GM23338 (cell line): ENCODE measurements at regions not wholly inside any gene's neighbourhood (a gene's known extent, or its start where the extent isn't known, plus 50 kb on each side); places are given as distances from the start of the nearest gene placed in this dataset.

ENCODE experiments used
- ATAC-seq: fragments of 200-7000 bp; cut with Tn5 transposase; 3 replicates; pipeline ENCODE4 v1.9.1; 2020
- DNase-seq: peaks from one replicate; pipeline ENCODE4 v3.0.0-alpha.2; 2015; ENCODE audit warnings: low spot score
- H2AFZ ChIP-seq: fragments of 200-600 bp; sonication (generic); 2 replicates; pipeline ENCODE4 v1.8.0; 2016; ENCODE audit warnings: antibody characterized with exemption, mild to moderate bottlenecking, moderate library complexity
- H3F3A ChIP-seq: fragments of 200-600 bp; sonication (generic); replicated peaks from 2 replicates; pipeline ENCODE4 v1.8.0; 2017; ENCODE audit warnings: antibody characterized with exemption, mixed run types, low read depth
- H3K27ac ChIP-seq: fragments of 200-600 bp; sonication (generic); 2 replicates; pipeline ENCODE4 v1.6.1; 2016; ENCODE audit warnings: low read depth
- H3K27me3 ChIP-seq: fragments of 200-600 bp; sonication (generic); 2 replicates; pipeline ENCODE4 v1.8.0; 2016; ENCODE audit warnings: mild to moderate bottlenecking, mixed run types, moderate library complexity; ENCODE audit not compliant: insufficient read depth
- H3K36me3 ChIP-seq: fragments of 200-600 bp; sonication (generic); 2 replicates; pipeline ENCODE4 v1.8.0; 2016; ENCODE audit warnings: mild to moderate bottlenecking; ENCODE audit not compliant: insufficient read depth
- H3K4me1 ChIP-seq: fragments of 200-600 bp; sonication (generic); 2 replicates; pipeline ENCODE4 v1.8.0; 2016; ENCODE audit warnings: mild to moderate bottlenecking, moderate library complexity; ENCODE audit not compliant: insufficient read depth
- H3K4me2 ChIP-seq: fragments of 200-600 bp; sonication (generic); 2 replicates; pipeline ENCODE4 v1.7.1; 2017; ENCODE audit warnings: mixed run types
- H3K4me3 ChIP-seq: fragments of 200-600 bp; sonication (generic); 2 replicates; pipeline ENCODE4 v1.6.1; 2016; ENCODE audit warnings: mixed run types
- H3K79me2 ChIP-seq: fragments of 200-600 bp; sonication (generic); replicated peaks from 2 replicates; pipeline ENCODE4 v1.8.0; 2017; ENCODE audit warnings: mild to moderate bottlenecking; ENCODE audit not compliant: insufficient read depth
- H3K9me2 ChIP-seq: fragments of 200-600 bp; sonication (generic); 2 replicates; pipeline ENCODE4 v1.8.0; 2017; ENCODE audit not compliant: insufficient read depth
- H4K20me1 ChIP-seq: fragments of 200-600 bp; sonication (generic); replicated peaks from 2 replicates; pipeline ENCODE4 v1.8.0; 2017; ENCODE audit warnings: mild to moderate bottlenecking; ENCODE audit not compliant: insufficient read depth
- H3K27ac Mint-ChIP-seq: 2 replicates; pipeline ENCODE4 v1.8.0; 2020; ENCODE audit warnings: inconsistent platforms, mild to moderate bottlenecking, moderate library complexity, mixed read lengths
- H3K27me3 Mint-ChIP-seq: 3 replicates; pipeline ENCODE4 v1.8.0; 2022; ENCODE audit warnings: low read depth, mild to moderate bottlenecking, moderate library complexity, mixed read lengths, inconsistent platforms; ENCODE audit not compliant: insufficient read depth, poor library complexity
- H3K36me3 Mint-ChIP-seq: 3 replicates; pipeline ENCODE4 v1.8.0; 2021; ENCODE audit warnings: low read depth, mild to moderate bottlenecking, inconsistent platforms, moderate library complexity, mixed read lengths
- H3K4me1 Mint-ChIP-seq: 3 replicates; pipeline ENCODE4 v1.8.0; 2020; ENCODE audit warnings: mild to moderate bottlenecking, inconsistent platforms, mixed read lengths
- H3K4me3 Mint-ChIP-seq: 3 replicates; pipeline ENCODE4 v1.8.0; 2021; ENCODE audit warnings: moderate library complexity, mild to moderate bottlenecking, inconsistent platforms, mixed read lengths
- H3K9me3 Mint-ChIP-seq: 3 replicates; pipeline ENCODE4 v1.8.0; 2020; ENCODE audit warnings: moderate library complexity, mild to moderate bottlenecking, inconsistent platforms, mixed read lengths
- CREB1 ChIP-seq: fragments of 250-450 bp; sonication (Bioruptor Pico); IDR thresholded peaks from 2 replicates; pipeline ENCODE4 v1.5.0; 2020; ENCODE audit warnings: low read depth, mild to moderate bottlenecking, moderate library complexity
- EZH2 ChIP-seq: fragments of 200-600 bp; sonication (generic); IDR thresholded peaks from one replicate; pipeline ENCODE4 v1.8.0; 2017; ENCODE audit warnings: antibody characterized with exemption, mild to moderate bottlenecking, low read depth; ENCODE audit not compliant: unreplicated experiment
- EZH2phosphoT487 ChIP-seq: fragments of 200-600 bp; sonication (generic); IDR thresholded peaks from one replicate; pipeline ENCODE4 v1.8.1; 2018; ENCODE audit warnings: antibody characterized with exemption; ENCODE audit not compliant: unreplicated experiment
- JUNB ChIP-seq: IDR thresholded peaks from one replicate; pipeline ENCODE4 v1.6.1; 2016; ENCODE audit warnings: antibody characterized with exemption; ENCODE audit not compliant: unreplicated experiment
- POLR2AphosphoS5 ChIP-seq: IDR thresholded peaks from 2 replicates; pipeline ENCODE4 v1.6.1; 2016; ENCODE audit warnings: antibody characterized with exemption, low read depth
- STAT1 ChIP-seq: IDR thresholded peaks from one replicate; pipeline ENCODE4 v1.6.1; 2016; ENCODE audit warnings: antibody characterized with exemption; ENCODE audit not compliant: unreplicated experiment
- ZNF114 ChIP-seq: fragments of 250-450 bp; sonication (Bioruptor Pico); IDR thresholded peaks from 2 replicates; pipeline ENCODE4 v1.5.0; 2020; ENCODE audit warnings: mild to moderate bottlenecking, moderate library complexity
- ZNF331 ChIP-seq: fragments of 250-450 bp; sonication (Bioruptor Pico); IDR thresholded peaks from 2 replicates; pipeline ENCODE4 v1.5.0; 2020; ENCODE audit warnings: low read depth, mild to moderate bottlenecking, moderate library complexity
- TF ChIP-seq, protein P1 (sequence below): fragments of 250-450 bp; sonication (Bioruptor Pico); IDR thresholded peaks from 2 replicates; pipeline ENCODE4 v1.5.0; 2020; ENCODE audit warnings: mild to moderate bottlenecking, moderate library complexity
- TF ChIP-seq, protein P2 (sequence below): IDR thresholded peaks from 2 replicates; pipeline ENCODE4 v1.6.1; 2016; ENCODE audit warnings: antibody characterized with exemption
- TF ChIP-seq, protein P3 (sequence below): IDR thresholded peaks from one replicate; pipeline ENCODE4 v1.6.1; 2018; ENCODE audit warnings: antibody characterized with exemption; ENCODE audit not compliant: unreplicated experiment

DNA sequence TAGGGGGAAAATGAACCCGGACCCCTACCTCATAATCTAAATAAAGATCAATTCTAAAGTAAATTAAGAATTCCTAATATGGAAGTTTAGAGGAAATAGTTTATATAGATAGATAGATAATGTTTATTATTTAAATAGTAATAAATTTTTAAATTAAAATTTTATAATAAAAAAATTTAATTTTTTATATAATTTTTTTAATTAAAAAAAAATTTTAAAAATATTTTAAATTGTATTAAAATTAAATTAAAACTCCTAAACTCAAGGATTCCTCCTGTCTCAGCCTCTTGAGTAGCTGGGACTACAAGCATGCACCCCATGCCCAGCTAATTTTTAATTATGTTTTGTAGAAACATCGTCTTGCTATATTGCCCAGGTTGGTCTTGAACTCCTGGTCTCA, 186.9 kb upstream of the VRK2 start:
- Histone ChIP-seq H3K4me2 (no peak overlapping the region), H3K79me2 (no peaks in the 10 kb centered on the region), H3K9me2 (no peaks in the 10 kb centered on the region), H2AFZ (no peak overlapping the region), H3K4me3 (no peak overlapping the region), H3K4me1 (no peaks in the 10 kb centered on the region), H3F3A (no peaks in the 10 kb centered on the region), H3K27me3 (no peaks in the 10 kb centered on the region), H3K27ac (no peak overlapping the region), H4K20me1 (no peaks in the 10 kb centered on the region), H3K36me3 (no peaks in the 10 kb centered on the region)
- no peak for ATAC-seq
- no peaks in the 10 kb centered on the region for H3K4me1 Mint-ChIP-seq
- H3K4me3 Mint-ChIP-seq, result no peak overlapping the region
- H3K9me3 Mint-ChIP-seq, result no peaks in the 10 kb centered on the region
- no peak for DNase-seq
- H3K36me3 Mint-ChIP-seq, result no peaks in the 10 kb centered on the region
- peaks cover 2% of the 10 kb centered on the region for H3K27me3 Mint-ChIP-seq
- TF ChIP-seq JUNB, result no peak
- TF ChIP-seq STAT1, result no peak
- TF ChIP-seq POLR2AphosphoS5, result no peak
- no peak for TF ChIP-seq ZNF331 (CRISPR knock-in tag)
- TF ChIP-seq CREB1 (CRISPR knock-in tag), result no peak
- TF ChIP-seq EZH2, result no peak
- no peak for TF ChIP-seq ZNF114
- TF ChIP-seq EZH2phosphoT487, result no peak
- TF ChIP-seq, protein P1, sequence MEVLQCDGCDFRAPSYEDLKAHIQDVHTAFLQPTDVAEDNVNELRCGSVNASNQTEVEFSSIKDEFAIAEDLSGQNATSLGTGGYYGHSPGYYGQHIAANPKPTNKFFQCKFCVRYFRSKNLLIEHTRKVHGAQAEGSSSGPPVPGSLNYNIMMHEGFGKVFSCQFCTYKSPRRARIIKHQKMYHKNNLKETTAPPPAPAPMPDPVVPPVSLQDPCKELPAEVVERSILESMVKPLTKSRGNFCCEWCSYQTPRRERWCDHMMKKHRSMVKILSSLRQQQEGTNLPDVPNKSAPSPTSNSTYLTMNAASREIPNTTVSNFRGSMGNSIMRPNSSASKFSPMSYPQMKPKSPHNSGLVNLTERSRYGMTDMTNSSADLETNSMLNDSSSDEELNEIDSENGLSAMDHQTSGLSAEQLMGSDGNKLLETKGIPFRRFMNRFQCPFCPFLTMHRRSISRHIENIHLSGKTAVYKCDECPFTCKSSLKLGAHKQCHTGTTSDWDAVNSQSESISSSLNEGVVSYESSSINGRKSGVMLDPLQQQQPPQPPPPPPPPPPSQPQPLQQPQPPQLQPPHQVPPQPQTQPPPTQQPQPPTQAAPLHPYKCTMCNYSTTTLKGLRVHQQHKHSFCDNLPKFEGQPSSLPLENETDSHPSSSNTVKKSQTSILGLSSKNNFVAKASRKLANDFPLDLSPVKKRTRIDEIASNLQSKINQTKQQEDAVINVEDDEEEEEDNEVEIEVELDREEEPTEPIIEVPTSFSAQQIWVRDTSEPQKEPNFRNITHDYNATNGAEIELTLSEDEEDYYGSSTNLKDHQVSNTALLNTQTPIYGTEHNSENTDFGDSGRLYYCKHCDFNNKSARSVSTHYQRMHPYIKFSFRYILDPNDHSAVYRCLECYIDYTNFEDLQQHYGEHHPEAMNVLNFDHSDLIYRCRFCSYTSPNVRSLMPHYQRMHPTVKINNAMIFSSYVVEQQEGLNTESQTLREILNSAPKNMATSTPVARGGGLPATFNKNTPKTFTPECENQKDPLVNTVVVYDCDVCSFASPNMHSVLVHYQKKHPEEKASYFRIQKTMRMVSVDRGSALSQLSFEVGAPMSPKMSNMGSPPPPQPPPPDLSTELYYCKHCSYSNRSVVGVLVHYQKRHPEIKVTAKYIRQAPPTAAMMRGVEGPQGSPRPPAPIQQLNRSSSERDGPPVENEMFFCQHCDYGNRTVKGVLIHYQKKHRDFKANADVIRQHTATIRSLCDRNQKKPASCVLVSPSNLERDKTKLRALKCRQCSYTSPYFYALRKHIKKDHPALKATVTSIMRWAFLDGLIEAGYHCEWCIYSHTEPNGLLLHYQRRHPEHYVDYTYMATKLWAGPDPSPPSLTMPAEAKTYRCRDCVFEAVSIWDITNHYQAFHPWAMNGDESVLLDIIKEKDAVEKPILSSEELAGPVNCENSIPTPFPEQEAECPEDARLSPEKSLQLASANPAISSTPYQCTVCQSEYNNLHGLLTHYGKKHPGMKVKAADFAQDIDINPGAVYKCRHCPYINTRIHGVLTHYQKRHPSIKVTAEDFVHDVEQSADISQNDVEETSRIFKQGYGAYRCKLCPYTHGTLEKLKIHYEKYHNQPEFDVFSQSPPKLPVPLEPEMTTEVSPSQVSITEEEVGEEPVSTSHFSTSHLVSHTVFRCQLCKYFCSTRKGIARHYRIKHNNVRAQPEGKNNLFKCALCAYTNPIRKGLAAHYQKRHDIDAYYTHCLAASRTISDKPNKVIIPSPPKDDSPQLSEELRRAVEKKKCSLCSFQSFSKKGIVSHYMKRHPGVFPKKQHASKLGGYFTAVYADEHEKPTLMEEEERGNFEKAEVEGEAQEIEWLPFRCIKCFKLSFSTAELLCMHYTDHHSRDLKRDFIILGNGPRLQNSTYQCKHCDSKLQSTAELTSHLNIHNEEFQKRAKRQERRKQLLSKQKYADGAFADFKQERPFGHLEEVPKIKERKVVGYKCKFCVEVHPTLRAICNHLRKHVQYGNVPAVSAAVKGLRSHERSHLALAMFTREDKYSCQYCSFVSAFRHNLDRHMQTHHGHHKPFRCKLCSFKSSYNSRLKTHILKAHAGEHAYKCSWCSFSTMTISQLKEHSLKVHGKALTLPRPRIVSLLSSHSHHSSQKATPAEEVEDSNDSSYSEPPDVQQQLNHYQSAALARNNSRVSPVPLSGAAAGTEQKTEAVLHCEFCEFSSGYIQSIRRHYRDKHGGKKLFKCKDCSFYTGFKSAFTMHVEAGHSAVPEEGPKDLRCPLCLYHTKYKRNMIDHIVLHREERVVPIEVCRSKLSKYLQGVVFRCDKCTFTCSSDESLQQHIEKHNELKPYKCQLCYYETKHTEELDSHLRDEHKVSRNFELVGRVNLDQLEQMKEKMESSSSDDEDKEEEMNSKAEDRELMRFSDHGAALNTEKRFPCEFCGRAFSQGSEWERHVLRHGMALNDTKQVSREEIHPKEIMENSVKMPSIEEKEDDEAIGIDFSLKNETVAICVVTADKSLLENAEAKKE (CRISPR knock-in tag), result no peak
- TF ChIP-seq, protein P2, sequence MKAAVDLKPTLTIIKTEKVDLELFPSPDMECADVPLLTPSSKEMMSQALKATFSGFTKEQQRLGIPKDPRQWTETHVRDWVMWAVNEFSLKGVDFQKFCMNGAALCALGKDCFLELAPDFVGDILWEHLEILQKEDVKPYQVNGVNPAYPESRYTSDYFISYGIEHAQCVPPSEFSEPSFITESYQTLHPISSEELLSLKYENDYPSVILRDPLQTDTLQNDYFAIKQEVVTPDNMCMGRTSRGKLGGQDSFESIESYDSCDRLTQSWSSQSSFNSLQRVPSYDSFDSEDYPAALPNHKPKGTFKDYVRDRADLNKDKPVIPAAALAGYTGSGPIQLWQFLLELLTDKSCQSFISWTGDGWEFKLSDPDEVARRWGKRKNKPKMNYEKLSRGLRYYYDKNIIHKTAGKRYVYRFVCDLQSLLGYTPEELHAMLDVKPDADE, result no peak
- TF ChIP-seq, protein P3, sequence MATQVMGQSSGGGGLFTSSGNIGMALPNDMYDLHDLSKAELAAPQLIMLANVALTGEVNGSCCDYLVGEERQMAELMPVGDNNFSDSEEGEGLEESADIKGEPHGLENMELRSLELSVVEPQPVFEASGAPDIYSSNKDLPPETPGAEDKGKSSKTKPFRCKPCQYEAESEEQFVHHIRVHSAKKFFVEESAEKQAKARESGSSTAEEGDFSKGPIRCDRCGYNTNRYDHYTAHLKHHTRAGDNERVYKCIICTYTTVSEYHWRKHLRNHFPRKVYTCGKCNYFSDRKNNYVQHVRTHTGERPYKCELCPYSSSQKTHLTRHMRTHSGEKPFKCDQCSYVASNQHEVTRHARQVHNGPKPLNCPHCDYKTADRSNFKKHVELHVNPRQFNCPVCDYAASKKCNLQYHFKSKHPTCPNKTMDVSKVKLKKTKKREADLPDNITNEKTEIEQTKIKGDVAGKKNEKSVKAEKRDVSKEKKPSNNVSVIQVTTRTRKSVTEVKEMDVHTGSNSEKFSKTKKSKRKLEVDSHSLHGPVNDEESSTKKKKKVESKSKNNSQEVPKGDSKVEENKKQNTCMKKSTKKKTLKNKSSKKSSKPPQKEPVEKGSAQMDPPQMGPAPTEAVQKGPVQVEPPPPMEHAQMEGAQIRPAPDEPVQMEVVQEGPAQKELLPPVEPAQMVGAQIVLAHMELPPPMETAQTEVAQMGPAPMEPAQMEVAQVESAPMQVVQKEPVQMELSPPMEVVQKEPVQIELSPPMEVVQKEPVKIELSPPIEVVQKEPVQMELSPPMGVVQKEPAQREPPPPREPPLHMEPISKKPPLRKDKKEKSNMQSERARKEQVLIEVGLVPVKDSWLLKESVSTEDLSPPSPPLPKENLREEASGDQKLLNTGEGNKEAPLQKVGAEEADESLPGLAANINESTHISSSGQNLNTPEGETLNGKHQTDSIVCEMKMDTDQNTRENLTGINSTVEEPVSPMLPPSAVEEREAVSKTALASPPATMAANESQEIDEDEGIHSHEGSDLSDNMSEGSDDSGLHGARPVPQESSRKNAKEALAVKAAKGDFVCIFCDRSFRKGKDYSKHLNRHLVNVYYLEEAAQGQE, result no peak
- no peak overlapping the region for H3K27ac Mint-ChIP-seq
